ENCODE measurements at regions not wholly inside any gene's neighbourhood (a gene's known extent, or its start where the extent isn't known, plus 50 kb on each side); places are given as distances from the start of the nearest gene placed in this dataset.

DNA sequence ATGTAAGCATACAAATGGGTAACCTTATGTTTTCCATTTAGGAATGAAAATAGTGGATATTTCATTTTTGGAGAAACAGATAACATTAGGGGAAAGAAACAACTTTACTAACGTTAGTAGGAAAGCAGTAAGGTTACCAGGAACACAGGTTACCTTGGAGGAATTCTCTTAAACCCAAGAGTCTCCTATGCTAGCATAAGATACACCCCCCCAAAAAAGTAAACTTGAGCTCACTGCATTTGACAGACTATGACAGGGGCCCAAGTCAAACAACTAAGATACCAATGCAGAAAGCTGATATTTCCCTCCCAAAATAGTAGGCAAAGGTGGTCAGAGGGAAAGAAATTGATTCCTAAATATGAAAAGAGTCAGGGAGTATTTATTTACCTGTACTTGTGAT, 656.9 kb downstream of the DSC3 start:
- no peak for DNase-seq (ENCODE audit: low read depth in 2 of 2)
- TF ChIP-seq, protein P1, sequence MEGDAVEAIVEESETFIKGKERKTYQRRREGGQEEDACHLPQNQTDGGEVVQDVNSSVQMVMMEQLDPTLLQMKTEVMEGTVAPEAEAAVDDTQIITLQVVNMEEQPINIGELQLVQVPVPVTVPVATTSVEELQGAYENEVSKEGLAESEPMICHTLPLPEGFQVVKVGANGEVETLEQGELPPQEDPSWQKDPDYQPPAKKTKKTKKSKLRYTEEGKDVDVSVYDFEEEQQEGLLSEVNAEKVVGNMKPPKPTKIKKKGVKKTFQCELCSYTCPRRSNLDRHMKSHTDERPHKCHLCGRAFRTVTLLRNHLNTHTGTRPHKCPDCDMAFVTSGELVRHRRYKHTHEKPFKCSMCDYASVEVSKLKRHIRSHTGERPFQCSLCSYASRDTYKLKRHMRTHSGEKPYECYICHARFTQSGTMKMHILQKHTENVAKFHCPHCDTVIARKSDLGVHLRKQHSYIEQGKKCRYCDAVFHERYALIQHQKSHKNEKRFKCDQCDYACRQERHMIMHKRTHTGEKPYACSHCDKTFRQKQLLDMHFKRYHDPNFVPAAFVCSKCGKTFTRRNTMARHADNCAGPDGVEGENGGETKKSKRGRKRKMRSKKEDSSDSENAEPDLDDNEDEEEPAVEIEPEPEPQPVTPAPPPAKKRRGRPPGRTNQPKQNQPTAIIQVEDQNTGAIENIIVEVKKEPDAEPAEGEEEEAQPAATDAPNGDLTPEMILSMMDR (conservative IDR thresholded peaks at IDR 0.05 in 1 of 2, IDR thresholded peaks at IDR 0.05 in 1 of 2; ENCODE audit: low read depth in 1 of 2, low read length in 2 of 2) = no peak
- no peak for TF ChIP-seq EZH2 (IDR thresholded peaks at IDR 0.05; ENCODE audit: low read length, missing control alignments)

DNA sequence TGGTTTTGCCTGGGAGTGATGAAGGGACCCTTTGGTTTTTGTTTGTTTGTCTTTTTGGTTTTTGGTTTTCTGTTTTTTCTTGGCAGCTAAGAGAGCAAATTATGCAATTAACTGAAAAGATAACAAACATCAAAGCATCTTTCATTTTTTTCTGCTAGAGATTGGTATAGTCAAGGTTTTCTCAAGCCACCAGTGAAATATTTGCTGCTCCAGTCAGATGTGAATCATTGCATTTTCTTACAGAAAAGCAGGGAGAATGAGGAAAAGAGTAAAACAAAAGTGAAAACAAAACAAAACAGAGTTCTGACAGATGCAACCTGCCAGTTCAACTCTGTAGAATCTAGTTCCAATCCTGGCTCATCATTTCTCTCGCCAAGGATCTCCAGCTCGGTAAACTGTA, 660.7 kb downstream of the DSC3 start:
- H3K27me3 ChIP-seq (ENCODE audit: control insufficient read depth, insufficient read depth, low read length) = no peaks in the 10 kb centered on the region
- H3K9ac ChIP-seq (ENCODE audit: insufficient read depth, low read length) = no peak overlapping the region
- H3K36me3 ChIP-seq (ENCODE audit: control insufficient read depth, insufficient read depth, low read length) = no peaks in the 10 kb centered on the region
- no peak overlapping the region for H2AFZ ChIP-seq (ENCODE audit: low read length)
- H3K79me2 ChIP-seq (ENCODE audit: control insufficient read depth, insufficient read depth, low read length) = no peaks in the 10 kb centered on the region
- H3K27ac ChIP-seq (ENCODE audit: insufficient read depth, low read length) = no peak overlapping the region
- no peaks in the 10 kb centered on the region for H3K9me3 ChIP-seq (ENCODE audit: control insufficient read depth, insufficient read depth, low read depth, low read length)
- H3K4me1 ChIP-seq (ENCODE audit: control insufficient read depth, extremely low read depth, insufficient read depth, low read length) = no peaks in the 10 kb centered on the region
- no peak overlapping the region for H3K4me2 ChIP-seq (ENCODE audit: extremely low read depth, insufficient read depth, low read length)
- no peaks in the 10 kb centered on the region for H4K20me1 ChIP-seq (ENCODE audit: control insufficient read depth, extremely low read depth, insufficient read depth, low read length)
- TF ChIP-seq EZH2 (IDR thresholded peaks at IDR 0.05; ENCODE audit: low read length, missing control alignments) = no peak
- TF ChIP-seq, protein P1 (conservative IDR thresholded peaks at IDR 0.05 in 1 of 2, IDR thresholded peaks at IDR 0.05 in 1 of 2; ENCODE audit: low read depth in 1 of 2, low read length in 2 of 2) = no peak
- H3K4me3 ChIP-seq (replicated peaks in 1 of 4; ENCODE audit: control extremely low read depth in 1 of 4, insufficient read depth in 1 of 4, low read depth in 3 of 4, low read length in 4 of 4) = no peak overlapping the region
- DNase-seq (ENCODE audit: low read depth in 2 of 2) = no peak

More for the DNA sequence above, 656.9 kb downstream of the DSC3 start:
- no peaks in the 10 kb centered on the region for H4K20me1 ChIP-seq (ENCODE audit: control insufficient read depth, extremely low read depth, insufficient read depth, low read length)
- no peaks in the 10 kb centered on the region for H3K36me3 ChIP-seq (ENCODE audit: control insufficient read depth, insufficient read depth, low read length)
- H3K9ac ChIP-seq (ENCODE audit: insufficient read depth, low read length) = no peak overlapping the region
- H3K27ac ChIP-seq (ENCODE audit: insufficient read depth, low read length) = no peak overlapping the region
- H3K79me2 ChIP-seq (ENCODE audit: control insufficient read depth, insufficient read depth, low read length) = no peaks in the 10 kb centered on the region
- no peaks in the 10 kb centered on the region for H3K27me3 ChIP-seq (ENCODE audit: control insufficient read depth, insufficient read depth, low read length)
- H3K4me1 ChIP-seq (ENCODE audit: control insufficient read depth, extremely low read depth, insufficient read depth, low read length) = no peaks in the 10 kb centered on the region
- no peak overlapping the region for H3K4me3 ChIP-seq (replicated peaks in 1 of 4; ENCODE audit: control extremely low read depth in 1 of 4, insufficient read depth in 1 of 4, low read depth in 3 of 4, low read length in 4 of 4)
- H3K4me2 ChIP-seq (ENCODE audit: extremely low read depth, insufficient read depth, low read length) = no peak overlapping the region
- H3K9me3 ChIP-seq (ENCODE audit: control insufficient read depth, insufficient read depth, low read depth, low read length) = no peaks in the 10 kb centered on the region
- no peak overlapping the region for H2AFZ ChIP-seq (ENCODE audit: low read length)

DNA sequence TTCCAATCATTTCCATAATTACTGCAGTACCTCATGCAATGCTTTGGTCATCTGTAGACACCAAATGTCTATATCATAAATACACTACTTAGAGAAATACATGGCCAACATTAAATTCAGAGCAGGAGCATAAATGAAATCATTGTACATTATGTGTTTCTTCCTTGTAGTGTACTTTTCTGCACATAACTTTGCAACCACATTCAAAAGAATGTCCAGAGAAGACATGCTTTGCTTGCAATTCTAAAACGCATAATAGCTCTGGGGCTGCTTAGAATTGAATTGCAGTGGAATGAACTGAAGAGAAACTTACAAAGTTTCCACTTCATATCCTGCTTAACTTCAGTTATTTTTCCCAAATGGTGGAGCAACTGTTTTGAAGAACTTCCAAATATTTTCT, 664.4 kb downstream of the DSC3 start:
- no peak for DNase-seq (ENCODE audit: low read depth in 2 of 2)
- Histone ChIP-seq H3K27ac (ENCODE audit: insufficient read depth, low read length) (no peak overlapping the region), H3K4me1 (ENCODE audit: control insufficient read depth, extremely low read depth, insufficient read depth, low read length) (no peaks in the 10 kb centered on the region), H2AFZ (ENCODE audit: low read length) (no peak overlapping the region), H3K9ac (ENCODE audit: insufficient read depth, low read length) (no peak overlapping the region), H4K20me1 (ENCODE audit: control insufficient read depth, extremely low read depth, insufficient read depth, low read length) (no peaks in the 10 kb centered on the region), H3K9me3 (ENCODE audit: control insufficient read depth, insufficient read depth, low read depth, low read length) (no peaks in the 10 kb centered on the region), H3K4me2 (ENCODE audit: extremely low read depth, insufficient read depth, low read length) (no peak overlapping the region), H3K27me3 (ENCODE audit: control insufficient read depth, insufficient read depth, low read length) (no peaks in the 10 kb centered on the region), H3K4me3 (replicated peaks in 1 of 4; ENCODE audit: control extremely low read depth in 1 of 4, insufficient read depth in 1 of 4, low read depth in 3 of 4, low read length in 4 of 4) (no peak overlapping the region), H3K36me3 (ENCODE audit: control insufficient read depth, insufficient read depth, low read length) (no peaks in the 10 kb centered on the region), H3K79me2 (ENCODE audit: control insufficient read depth, insufficient read depth, low read length) (no peaks in the 10 kb centered on the region)
- TF ChIP-seq EZH2 (IDR thresholded peaks at IDR 0.05; ENCODE audit: low read length, missing control alignments) = no peak
- TF ChIP-seq, protein P1 (conservative IDR thresholded peaks at IDR 0.05 in 1 of 2, IDR thresholded peaks at IDR 0.05 in 1 of 2; ENCODE audit: low read depth in 1 of 2, low read length in 2 of 2) = no peak

Data from fibroblast of lung (primary cell).